LoVo (cell line): ENCODE measurements at regions not wholly inside any gene's neighbourhood (a gene's known extent, or its start where the extent isn't known, plus 50 kb on each side); places are given as distances from the start of the nearest gene placed in this dataset.

Experiments
- DNase-seq: peaks from one replicate; pipeline ENCODE4 v3.0.0-alpha.2; 2016; ENCODE audit warnings: low spot score

DNA sequence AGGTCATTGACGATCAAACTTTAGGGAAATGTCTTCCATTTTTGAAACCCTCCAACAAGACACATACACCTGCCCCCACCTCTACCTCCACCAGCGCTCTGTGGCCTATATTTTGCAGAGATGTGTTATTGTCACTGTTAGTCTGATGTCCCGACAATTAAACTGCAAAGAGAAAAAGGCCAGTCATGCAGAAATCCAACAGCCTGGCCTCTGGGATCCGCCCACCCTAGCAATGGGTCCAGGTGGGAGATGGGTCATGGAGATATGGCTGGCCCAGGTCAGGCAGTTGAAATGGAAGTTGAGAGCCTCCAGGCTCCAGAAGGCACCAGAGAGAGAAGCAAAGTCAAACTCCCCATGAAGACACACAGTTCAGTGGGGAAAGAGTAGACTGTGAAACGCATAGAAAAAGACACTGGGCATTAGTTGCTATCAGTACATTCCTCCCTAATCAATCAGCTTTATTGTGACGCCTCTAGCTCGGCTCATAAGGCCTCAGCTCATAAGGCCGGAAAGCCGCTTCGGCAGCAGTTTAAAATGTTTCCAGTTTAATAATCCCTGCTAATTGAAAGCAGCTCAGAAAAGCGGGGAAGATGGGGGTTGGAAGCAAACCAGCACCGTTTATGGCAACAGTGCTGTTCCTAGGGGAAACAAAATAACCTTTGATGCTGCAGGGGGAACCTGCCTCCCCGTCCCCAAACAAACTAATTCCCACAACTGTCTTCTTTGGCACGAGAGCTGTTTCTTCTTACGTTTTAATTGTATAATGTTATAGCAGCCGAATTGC is 239.7 kb upstream of the ZNF507 start:
- DNase-seq: no peak

DNA sequence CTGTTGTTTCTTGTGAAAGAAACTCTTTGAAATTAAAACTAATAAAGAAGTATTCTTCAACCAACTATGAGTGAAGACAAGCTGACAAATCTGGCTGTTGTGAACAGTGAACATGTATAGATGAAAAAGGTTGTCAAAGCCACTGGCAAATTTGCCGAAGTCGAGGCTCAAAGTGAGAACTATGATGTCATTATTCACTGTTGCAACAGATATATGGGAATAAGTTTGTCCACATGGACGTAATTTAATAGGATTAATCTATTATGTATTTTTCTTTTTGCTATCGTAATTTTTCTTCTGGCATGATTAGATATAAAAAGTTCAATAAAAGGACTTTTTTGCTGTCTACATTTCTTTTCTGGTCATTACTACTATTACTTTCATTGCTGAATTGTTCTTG is 223.2 kb upstream of the ZNF507 start:
- no peak for DNase-seq

GRCh38 chr19:32123355-32123940 is 222.0 kb upstream of the ZNF507 start:
- no peak for DNase-seq

- no peak for DNase-seq
Measured at GRCh38 chr19:32124585-32124984, 220.8 kb upstream of the ZNF507 start.

- no peak for DNase-seq
Measured at GRCh38 chr19:32129141-32129540, 216.3 kb upstream of the ZNF507 start.

GRCh38 chr19:32130332-32130731 is 215.1 kb upstream of the ZNF507 start:
- no peak for DNase-seq

- no peak for DNase-seq
Measured at GRCh38 chr19:32131005-32131404, 214.4 kb upstream of the ZNF507 start.

GRCh38 chr19:32138416-32138815 is 207.0 kb upstream of the ZNF507 start:
- DNase-seq: no peak

DNA sequence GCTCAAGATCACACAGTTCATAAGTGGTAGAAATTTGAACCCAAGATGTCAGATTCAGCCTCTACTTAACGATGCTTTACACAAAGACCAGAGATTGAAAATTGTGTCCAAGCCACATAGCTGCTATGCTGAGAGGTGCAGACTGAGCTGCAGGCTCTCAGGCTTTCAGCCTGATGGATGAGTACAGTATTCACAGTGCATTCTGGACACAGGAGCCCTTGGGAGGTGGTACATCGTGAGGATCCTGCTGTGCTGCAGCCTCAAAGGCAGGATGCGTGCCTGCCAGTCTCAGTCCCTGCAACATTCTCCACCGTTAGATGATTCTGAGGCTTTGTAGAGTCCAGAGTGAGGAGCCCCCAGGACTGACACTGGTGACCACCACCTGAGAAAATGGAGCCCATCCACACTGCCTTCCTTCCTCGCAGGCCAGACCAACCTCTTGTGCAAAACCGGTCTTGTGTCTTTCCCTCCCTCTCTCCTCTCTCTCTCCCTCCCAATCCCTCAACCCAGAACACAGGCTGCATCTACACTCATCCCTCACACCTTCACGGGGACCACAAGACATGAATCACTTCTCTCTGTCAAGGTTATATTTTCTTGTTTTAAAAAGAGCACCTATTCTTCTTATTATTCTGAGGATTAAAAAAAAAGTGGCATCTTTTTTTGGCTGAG is 203.4 kb upstream of the ZNF507 start:
- DNase-seq: no peak

- no peak for DNase-seq
Measured at GRCh38 chr19:32146664-32147063, 198.7 kb upstream of the ZNF507 start.

GRCh38 chr19:32150605-32151004 is 194.8 kb upstream of the ZNF507 start:
- DNase-seq: no peak

- no peak for DNase-seq
Measured at GRCh38 chr19:32154418-32154817, 191.0 kb upstream of the ZNF507 start.

GRCh38 chr19:32164384-32164992 is 180.9 kb upstream of the ZNF507 start:
- no peak for DNase-seq

DNA sequence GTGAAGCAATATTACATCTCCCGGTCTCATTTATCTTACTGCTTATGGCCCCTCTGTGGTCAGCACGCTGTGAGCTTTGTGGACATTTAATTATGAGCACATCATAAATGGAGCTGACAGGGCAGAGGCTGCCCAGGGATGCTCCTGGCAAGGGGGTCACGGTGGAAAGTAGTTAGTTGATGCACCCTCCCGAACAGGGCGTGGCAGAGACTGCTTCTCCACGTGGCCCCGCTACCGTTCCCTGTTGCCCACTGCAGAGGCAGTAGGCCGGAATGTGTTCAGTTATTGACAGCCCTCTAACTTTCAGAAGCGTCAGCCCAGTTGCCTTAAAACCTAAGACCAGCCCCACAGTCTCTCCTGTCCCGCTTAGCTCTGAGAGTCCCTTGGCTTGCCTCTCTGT is 180.3 kb upstream of the ZNF507 start:
- no peak for DNase-seq

- DNase-seq: no peak
Measured at GRCh38 chr19:32165750-32166149, 179.7 kb upstream of the ZNF507 start.

GRCh38 chr19:32166238-32166637 is 179.2 kb upstream of the ZNF507 start:
- DNase-seq: no peak

DNA sequence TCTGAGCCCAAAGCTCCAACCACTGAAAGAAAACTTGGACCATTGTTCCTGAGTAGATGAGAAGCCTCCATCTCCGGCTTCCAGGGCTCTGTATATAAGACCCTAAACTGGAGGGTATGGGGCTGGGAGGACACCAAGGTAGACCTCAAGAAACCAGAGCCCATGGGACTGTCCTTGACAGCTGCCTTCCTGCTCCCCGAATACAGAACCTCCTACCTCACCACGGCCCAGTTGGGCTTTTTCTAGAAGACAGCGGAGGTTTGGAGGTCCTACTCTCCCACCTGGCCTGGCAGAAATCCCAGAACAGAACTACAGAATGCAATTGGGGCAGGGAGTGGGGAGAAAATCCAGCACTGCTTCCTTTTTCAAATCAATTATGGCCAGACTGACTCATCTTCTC is 177.3 kb upstream of the ZNF507 start:
- DNase-seq: no peak

DNA sequence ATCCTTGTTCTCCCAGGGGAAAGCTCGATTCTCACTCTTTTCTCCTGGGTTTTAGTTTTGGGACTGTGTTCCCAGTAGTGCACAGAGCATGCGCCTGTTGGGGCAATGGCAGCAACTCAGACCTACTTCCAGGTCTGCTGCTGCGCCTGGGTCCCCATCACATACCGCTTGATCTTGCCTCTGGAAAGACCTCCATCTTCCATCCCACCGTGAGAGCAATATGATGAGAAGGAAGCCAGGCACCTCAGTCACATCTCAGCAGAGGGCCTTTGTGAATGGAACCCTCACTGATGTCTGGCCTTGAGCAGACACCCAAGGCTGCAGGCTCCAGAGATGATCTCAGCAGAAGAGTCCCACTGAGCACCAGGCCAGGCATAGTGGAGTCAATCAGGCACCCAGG is 176.8 kb upstream of the ZNF507 start:
- no peak for DNase-seq

- DNase-seq: no peak
Measured at GRCh38 chr19:32171719-32172151, 173.7 kb upstream of the ZNF507 start.

DNA sequence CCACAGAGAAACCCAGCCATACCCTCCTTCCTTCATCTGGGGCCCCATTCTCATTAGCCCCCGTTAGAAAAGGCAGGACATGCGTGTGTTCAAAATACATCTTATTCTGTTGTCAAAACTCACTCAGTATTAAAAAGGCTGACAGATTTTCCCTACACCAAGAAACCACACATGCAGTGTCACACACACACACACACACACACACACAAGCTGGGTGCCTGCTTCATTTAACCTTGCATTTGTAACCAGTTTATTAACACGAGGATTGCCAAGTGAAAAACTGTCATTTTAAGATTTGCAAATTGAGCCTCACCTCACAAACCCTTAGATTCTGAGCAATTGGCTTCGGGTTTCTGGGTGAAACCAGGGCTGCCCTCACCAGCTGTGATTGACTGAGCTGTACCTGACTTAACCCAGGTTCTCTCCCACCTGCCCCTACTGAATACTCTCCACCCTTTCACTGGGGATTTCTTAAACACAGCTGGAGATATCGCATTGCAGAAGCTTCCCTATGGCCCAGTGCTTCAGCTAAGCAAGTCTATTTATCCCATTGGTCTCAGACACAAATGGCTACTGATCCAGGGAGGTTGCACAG is 172.7 kb upstream of the ZNF507 start:
- no peak for DNase-seq

DNA sequence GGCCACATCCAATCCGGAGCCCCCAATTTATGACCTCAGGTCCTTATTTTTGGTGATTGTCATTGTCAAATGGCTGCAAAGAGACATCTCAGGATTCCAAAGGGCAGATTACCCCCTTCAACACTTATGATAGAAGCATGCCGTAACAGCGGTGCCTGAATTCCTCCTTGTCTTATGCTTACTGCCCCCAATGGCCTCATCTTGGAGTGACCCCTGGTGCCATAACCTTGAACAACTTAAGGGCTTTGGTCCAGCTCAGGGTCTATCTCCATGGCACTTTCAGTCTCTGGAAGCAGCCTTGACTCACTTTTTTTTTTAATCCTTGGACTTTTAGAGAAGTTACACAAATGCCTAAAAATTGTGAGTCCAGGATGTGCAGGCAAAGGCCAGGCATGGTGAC is 171.6 kb upstream of the ZNF507 start:
- DNase-seq: no peak

GRCh38 chr19:32174386-32175113 is 170.9 kb upstream of the ZNF507 start:
- DNase-seq: no peak
